Hepatic stellate cell (primary cell): ENCODE measurements at regions not wholly inside any gene's neighbourhood (a gene's known extent, or its start where the extent isn't known, plus 50 kb on each side); places are given as distances from the start of the nearest gene placed in this dataset.

Experiments
- DNase-seq: peaks from one replicate; pipeline ENCODE4 v3.0.0; 2011; ENCODE audit warnings: low spot score

- no peak for DNase-seq
These were observed 740.5 kb downstream of the GALR1 start for GRCh38 chr18:77990131-77990530.

GRCh38 chr18:77990901-77991300, 741.3 kb downstream of the GALR1 start:
- DNase-seq, result no peak

- no peak for DNase-seq
These were observed 742.4 kb downstream of the GALR1 start for GRCh38 chr18:77992057-77992456.

- no peak for DNase-seq
These were observed 743.7 kb downstream of the GALR1 start for GRCh38 chr18:77993188-77993981.

GRCh38 chr18:77995593-77995992, 745.9 kb downstream of the GALR1 start:
- DNase-seq, result no peak

GRCh38 chr18:77996737-77997136, 747.1 kb downstream of the GALR1 start:
- DNase-seq, result no peak

GRCh38 chr18:78001811-78002210, 752.2 kb downstream of the GALR1 start:
- no peak for DNase-seq

- DNase-seq, result no peak
These were observed 756.5 kb downstream of the GALR1 start for GRCh38 chr18:78006006-78006773.

GRCh38 chr18:78006774-78007260, 757.2 kb downstream of the GALR1 start:
- DNase-seq, result no peak

- no peak for DNase-seq
These were observed 760.7 kb downstream of the GALR1 start for GRCh38 chr18:78010363-78010762.

GRCh38 chr18:78017869-78018268, 768.2 kb downstream of the GALR1 start:
- no peak for DNase-seq

- DNase-seq, result no peak
These were observed 771.5 kb downstream of the GALR1 start for GRCh38 chr18:78021196-78021595.

- no peak for DNase-seq
These were observed 781.9 kb downstream of the GALR1 start for GRCh38 chr18:78031589-78031988.

- no peak for DNase-seq
These were observed 782.3 kb downstream of the GALR1 start for GRCh38 chr18:78031991-78032390.

GRCh38 chr18:78032574-78032973, 782.9 kb downstream of the GALR1 start:
- DNase-seq, result no peak

- no peak for DNase-seq
These were observed 785.1 kb downstream of the GALR1 start for GRCh38 chr18:78034755-78035154.

GRCh38 chr18:78041218-78041617, 791.6 kb downstream of the GALR1 start:
- DNase-seq, result no peak

GRCh38 chr18:78046631-78047030, 797.0 kb downstream of the GALR1 start:
- DNase-seq, result no peak

- DNase-seq, result no peak
These were observed 799.6 kb downstream of the GALR1 start for GRCh38 chr18:78049281-78049680.

GRCh38 chr18:78054801-78055200, 805.2 kb downstream of the GALR1 start:
- DNase-seq, result no peak

GRCh38 chr18:78056011-78056410, 806.4 kb downstream of the GALR1 start:
- DNase-seq, result no peak

- DNase-seq, result no peak
These were observed 820.4 kb downstream of the GALR1 start for GRCh38 chr18:78069784-78070664.
